GM23338 (cell line): ENCODE measurements at regions not wholly inside any gene's neighbourhood (a gene's known extent, or its start where the extent isn't known, plus 50 kb on each side); places are given as distances from the start of the nearest gene placed in this dataset.

Experiments used
- CREB1 ChIP-seq: fragments of 250-450 bp; sonication (Bioruptor Pico); IDR thresholded peaks from 2 replicates; pipeline ENCODE4 v1.5.0; 2020; ENCODE audit warnings: low read depth, mild to moderate bottlenecking, moderate library complexity
- EZH2 ChIP-seq: fragments of 200-600 bp; sonication (generic); IDR thresholded peaks from one replicate; pipeline ENCODE4 v1.8.0; 2017; ENCODE audit warnings: antibody characterized with exemption, mild to moderate bottlenecking, low read depth; ENCODE audit not compliant: unreplicated experiment
- EZH2phosphoT487 ChIP-seq: fragments of 200-600 bp; sonication (generic); IDR thresholded peaks from one replicate; pipeline ENCODE4 v1.8.1; 2018; ENCODE audit warnings: antibody characterized with exemption; ENCODE audit not compliant: unreplicated experiment
- JUNB ChIP-seq: IDR thresholded peaks from one replicate; pipeline ENCODE4 v1.6.1; 2016; ENCODE audit warnings: antibody characterized with exemption; ENCODE audit not compliant: unreplicated experiment
- POLR2AphosphoS5 ChIP-seq: IDR thresholded peaks from 2 replicates; pipeline ENCODE4 v1.6.1; 2016; ENCODE audit warnings: antibody characterized with exemption, low read depth
- STAT1 ChIP-seq: IDR thresholded peaks from one replicate; pipeline ENCODE4 v1.6.1; 2016; ENCODE audit warnings: antibody characterized with exemption; ENCODE audit not compliant: unreplicated experiment
- ZNF114 ChIP-seq: fragments of 250-450 bp; sonication (Bioruptor Pico); IDR thresholded peaks from 2 replicates; pipeline ENCODE4 v1.5.0; 2020; ENCODE audit warnings: mild to moderate bottlenecking, moderate library complexity
- TF ChIP-seq, protein P1 (sequence below), 2 experiments: fragments of 200-600 bp in 1 of 2; sonication (generic) in 1 of 2; conservative IDR thresholded peaks; 2 replicates each; pipeline versions ENCODE4 v1.5.1 to v1.6.1; 2016 to 2017; ENCODE audit warnings: antibody characterized with exemption in 2 of 2, low read depth in 2 of 2, mild to moderate bottlenecking in 2 of 2, moderate library complexity in 1 of 2
- TF ChIP-seq, protein P2 (sequence below): IDR thresholded peaks from one replicate; pipeline ENCODE4 v1.6.1; 2018; ENCODE audit warnings: antibody characterized with exemption; ENCODE audit not compliant: unreplicated experiment
- TF ChIP-seq, protein P3 (sequence below): fragments of 250-450 bp; sonication (Bioruptor Pico); IDR thresholded peaks from 2 replicates; pipeline ENCODE4 v1.5.0; 2020; ENCODE audit warnings: mild to moderate bottlenecking, moderate library complexity
- TF ChIP-seq, protein P4 (sequence below): IDR thresholded peaks from 2 replicates; pipeline ENCODE4 v1.6.1; 2016; ENCODE audit warnings: antibody characterized with exemption

DNA sequence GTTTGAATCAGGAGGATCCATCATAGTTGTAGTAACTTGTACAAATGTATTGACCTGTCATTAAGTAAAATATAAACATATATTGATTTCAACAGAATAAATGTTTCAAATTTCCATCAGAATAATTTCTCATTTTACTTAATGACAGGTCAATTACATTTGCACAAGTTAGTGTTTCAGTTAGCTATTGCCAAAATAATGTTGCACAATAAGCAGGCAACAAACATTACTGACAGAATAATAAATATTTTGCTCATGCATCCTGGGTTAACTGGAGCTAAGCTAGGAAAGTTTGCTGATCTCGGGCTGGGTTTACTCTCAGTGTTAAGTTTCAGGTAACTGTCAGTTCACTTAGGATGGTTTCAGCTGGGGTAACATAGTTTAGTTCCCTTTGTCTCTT, 822.4 kb downstream of the KCNT2 start:
- TF ChIP-seq POLR2AphosphoS5 (no peak), EZH2 (no peak), CREB1 (CRISPR knock-in tag) (no peak), JUNB (no peak), EZH2phosphoT487 (no peak), STAT1 (no peak), ZNF114 (CRISPR knock-in tag) (no peak)
- TF ChIP-seq, protein P1, sequence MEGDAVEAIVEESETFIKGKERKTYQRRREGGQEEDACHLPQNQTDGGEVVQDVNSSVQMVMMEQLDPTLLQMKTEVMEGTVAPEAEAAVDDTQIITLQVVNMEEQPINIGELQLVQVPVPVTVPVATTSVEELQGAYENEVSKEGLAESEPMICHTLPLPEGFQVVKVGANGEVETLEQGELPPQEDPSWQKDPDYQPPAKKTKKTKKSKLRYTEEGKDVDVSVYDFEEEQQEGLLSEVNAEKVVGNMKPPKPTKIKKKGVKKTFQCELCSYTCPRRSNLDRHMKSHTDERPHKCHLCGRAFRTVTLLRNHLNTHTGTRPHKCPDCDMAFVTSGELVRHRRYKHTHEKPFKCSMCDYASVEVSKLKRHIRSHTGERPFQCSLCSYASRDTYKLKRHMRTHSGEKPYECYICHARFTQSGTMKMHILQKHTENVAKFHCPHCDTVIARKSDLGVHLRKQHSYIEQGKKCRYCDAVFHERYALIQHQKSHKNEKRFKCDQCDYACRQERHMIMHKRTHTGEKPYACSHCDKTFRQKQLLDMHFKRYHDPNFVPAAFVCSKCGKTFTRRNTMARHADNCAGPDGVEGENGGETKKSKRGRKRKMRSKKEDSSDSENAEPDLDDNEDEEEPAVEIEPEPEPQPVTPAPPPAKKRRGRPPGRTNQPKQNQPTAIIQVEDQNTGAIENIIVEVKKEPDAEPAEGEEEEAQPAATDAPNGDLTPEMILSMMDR (conservative IDR thresholded peaks at IDR 0.05; ENCODE audit: low read depth in 2 of 2), result no peak
- TF ChIP-seq, protein P2, sequence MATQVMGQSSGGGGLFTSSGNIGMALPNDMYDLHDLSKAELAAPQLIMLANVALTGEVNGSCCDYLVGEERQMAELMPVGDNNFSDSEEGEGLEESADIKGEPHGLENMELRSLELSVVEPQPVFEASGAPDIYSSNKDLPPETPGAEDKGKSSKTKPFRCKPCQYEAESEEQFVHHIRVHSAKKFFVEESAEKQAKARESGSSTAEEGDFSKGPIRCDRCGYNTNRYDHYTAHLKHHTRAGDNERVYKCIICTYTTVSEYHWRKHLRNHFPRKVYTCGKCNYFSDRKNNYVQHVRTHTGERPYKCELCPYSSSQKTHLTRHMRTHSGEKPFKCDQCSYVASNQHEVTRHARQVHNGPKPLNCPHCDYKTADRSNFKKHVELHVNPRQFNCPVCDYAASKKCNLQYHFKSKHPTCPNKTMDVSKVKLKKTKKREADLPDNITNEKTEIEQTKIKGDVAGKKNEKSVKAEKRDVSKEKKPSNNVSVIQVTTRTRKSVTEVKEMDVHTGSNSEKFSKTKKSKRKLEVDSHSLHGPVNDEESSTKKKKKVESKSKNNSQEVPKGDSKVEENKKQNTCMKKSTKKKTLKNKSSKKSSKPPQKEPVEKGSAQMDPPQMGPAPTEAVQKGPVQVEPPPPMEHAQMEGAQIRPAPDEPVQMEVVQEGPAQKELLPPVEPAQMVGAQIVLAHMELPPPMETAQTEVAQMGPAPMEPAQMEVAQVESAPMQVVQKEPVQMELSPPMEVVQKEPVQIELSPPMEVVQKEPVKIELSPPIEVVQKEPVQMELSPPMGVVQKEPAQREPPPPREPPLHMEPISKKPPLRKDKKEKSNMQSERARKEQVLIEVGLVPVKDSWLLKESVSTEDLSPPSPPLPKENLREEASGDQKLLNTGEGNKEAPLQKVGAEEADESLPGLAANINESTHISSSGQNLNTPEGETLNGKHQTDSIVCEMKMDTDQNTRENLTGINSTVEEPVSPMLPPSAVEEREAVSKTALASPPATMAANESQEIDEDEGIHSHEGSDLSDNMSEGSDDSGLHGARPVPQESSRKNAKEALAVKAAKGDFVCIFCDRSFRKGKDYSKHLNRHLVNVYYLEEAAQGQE, result no peak
- TF ChIP-seq, protein P3, sequence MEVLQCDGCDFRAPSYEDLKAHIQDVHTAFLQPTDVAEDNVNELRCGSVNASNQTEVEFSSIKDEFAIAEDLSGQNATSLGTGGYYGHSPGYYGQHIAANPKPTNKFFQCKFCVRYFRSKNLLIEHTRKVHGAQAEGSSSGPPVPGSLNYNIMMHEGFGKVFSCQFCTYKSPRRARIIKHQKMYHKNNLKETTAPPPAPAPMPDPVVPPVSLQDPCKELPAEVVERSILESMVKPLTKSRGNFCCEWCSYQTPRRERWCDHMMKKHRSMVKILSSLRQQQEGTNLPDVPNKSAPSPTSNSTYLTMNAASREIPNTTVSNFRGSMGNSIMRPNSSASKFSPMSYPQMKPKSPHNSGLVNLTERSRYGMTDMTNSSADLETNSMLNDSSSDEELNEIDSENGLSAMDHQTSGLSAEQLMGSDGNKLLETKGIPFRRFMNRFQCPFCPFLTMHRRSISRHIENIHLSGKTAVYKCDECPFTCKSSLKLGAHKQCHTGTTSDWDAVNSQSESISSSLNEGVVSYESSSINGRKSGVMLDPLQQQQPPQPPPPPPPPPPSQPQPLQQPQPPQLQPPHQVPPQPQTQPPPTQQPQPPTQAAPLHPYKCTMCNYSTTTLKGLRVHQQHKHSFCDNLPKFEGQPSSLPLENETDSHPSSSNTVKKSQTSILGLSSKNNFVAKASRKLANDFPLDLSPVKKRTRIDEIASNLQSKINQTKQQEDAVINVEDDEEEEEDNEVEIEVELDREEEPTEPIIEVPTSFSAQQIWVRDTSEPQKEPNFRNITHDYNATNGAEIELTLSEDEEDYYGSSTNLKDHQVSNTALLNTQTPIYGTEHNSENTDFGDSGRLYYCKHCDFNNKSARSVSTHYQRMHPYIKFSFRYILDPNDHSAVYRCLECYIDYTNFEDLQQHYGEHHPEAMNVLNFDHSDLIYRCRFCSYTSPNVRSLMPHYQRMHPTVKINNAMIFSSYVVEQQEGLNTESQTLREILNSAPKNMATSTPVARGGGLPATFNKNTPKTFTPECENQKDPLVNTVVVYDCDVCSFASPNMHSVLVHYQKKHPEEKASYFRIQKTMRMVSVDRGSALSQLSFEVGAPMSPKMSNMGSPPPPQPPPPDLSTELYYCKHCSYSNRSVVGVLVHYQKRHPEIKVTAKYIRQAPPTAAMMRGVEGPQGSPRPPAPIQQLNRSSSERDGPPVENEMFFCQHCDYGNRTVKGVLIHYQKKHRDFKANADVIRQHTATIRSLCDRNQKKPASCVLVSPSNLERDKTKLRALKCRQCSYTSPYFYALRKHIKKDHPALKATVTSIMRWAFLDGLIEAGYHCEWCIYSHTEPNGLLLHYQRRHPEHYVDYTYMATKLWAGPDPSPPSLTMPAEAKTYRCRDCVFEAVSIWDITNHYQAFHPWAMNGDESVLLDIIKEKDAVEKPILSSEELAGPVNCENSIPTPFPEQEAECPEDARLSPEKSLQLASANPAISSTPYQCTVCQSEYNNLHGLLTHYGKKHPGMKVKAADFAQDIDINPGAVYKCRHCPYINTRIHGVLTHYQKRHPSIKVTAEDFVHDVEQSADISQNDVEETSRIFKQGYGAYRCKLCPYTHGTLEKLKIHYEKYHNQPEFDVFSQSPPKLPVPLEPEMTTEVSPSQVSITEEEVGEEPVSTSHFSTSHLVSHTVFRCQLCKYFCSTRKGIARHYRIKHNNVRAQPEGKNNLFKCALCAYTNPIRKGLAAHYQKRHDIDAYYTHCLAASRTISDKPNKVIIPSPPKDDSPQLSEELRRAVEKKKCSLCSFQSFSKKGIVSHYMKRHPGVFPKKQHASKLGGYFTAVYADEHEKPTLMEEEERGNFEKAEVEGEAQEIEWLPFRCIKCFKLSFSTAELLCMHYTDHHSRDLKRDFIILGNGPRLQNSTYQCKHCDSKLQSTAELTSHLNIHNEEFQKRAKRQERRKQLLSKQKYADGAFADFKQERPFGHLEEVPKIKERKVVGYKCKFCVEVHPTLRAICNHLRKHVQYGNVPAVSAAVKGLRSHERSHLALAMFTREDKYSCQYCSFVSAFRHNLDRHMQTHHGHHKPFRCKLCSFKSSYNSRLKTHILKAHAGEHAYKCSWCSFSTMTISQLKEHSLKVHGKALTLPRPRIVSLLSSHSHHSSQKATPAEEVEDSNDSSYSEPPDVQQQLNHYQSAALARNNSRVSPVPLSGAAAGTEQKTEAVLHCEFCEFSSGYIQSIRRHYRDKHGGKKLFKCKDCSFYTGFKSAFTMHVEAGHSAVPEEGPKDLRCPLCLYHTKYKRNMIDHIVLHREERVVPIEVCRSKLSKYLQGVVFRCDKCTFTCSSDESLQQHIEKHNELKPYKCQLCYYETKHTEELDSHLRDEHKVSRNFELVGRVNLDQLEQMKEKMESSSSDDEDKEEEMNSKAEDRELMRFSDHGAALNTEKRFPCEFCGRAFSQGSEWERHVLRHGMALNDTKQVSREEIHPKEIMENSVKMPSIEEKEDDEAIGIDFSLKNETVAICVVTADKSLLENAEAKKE (CRISPR knock-in tag), result no peak
- TF ChIP-seq, protein P4, sequence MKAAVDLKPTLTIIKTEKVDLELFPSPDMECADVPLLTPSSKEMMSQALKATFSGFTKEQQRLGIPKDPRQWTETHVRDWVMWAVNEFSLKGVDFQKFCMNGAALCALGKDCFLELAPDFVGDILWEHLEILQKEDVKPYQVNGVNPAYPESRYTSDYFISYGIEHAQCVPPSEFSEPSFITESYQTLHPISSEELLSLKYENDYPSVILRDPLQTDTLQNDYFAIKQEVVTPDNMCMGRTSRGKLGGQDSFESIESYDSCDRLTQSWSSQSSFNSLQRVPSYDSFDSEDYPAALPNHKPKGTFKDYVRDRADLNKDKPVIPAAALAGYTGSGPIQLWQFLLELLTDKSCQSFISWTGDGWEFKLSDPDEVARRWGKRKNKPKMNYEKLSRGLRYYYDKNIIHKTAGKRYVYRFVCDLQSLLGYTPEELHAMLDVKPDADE, result no peak
